ENCODE measurements at regions not wholly inside any gene's neighbourhood (a gene's known extent, or its start where the extent isn't known, plus 50 kb on each side); places are given as distances from the start of the nearest gene placed in this dataset.
"Not testable (repeated sequence)": the region's sequence is repeated elsewhere in the genome, so short reads cannot be mapped to it uniquely, and the experiment has no call there.

DNA sequence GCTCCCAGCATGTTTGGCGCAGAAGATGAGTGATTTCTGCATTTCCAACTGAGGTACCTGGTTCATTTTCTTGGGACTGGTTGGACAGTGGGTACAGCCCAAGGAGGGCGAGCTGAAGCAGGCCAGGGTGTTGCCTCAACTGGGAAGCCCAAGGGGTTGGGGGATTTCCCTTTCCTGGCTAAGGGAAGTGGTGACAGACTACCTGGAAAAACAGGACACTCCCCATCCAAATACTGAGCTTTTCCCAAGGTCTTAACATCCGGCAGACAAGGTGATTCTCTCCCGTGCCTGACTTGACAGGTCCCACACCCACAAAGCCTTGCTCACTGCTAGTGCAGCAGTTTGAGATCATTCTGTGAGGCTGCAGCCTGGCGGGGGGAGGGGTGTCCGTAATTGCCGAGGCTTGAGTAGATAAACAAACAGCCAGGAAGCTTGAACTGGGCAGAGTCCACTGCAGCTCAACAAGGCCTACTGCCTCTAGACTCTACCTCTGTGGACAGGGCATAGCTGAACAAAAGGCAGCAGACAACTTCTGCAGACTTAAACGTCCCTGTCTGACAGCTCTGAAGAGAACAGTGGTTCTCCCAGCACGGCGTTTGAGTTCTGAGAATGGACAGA, 307.7 kb upstream of the ARSJ start:
- DNase-seq (ENCODE audit: low read depth in 2 of 2) = no peak

DNA sequence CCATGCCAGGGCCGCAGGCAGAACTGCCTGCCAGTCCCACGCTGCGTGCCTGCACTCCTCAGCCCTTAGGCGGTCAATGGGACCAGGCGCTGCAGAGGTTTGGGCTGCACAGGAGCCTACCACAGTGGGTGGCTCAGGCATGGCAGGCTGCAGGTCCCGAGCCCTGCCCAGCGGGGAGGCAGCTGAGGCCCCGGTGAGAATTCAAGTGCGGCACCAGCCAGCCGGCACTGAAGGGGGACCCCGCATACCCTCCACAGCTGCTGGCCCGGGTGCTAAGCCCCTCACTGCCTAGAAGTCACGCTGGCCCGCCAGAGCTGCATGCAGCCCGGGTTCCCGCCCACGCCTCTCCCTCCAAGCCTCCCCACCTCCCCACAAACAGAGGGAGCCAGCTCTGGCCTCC, 302.5 kb upstream of the UGT8 start:
- DNase-seq (ENCODE audit: low read depth in 2 of 2) = no peak

DNA sequence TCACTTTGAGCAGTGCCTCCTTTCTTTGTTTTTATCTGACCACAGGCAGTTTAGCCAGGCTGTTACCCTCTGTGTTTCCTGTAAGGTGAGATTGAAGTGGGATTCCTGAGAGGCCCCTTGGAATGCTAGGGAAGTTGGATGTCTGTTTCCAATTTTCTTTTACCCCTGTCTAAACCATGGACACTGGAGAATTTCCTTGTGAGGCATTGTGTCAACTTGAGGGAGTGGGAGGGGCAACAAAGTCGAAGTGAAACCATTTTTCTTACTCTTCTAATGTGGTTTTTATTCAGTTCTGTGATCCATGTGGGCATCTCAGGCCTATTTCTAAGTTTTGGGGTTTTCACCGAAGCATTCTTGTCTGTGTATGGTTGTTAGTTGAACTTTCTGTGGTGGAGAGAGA, 296.1 kb upstream of the UGT8 start:
- DNase-seq (ENCODE audit: low read depth in 2 of 2) = no peak

GRCh38 chr4:114304046-114304445, 294.6 kb upstream of the UGT8 start:
- no peak for DNase-seq (ENCODE audit: low read depth in 2 of 2)

GRCh38 chr4:114304567-114304966, 294.0 kb upstream of the UGT8 start:
- DNase-seq (ENCODE audit: low read depth in 2 of 2) = no peak

GRCh38 chr4:114306946-114307345, 291.7 kb upstream of the UGT8 start:
- no peak for DNase-seq (ENCODE audit: low read depth in 2 of 2)

GRCh38 chr4:114310296-114310925, 288.2 kb upstream of the UGT8 start:
- no peak for DNase-seq (ENCODE audit: low read depth in 2 of 2)

DNA sequence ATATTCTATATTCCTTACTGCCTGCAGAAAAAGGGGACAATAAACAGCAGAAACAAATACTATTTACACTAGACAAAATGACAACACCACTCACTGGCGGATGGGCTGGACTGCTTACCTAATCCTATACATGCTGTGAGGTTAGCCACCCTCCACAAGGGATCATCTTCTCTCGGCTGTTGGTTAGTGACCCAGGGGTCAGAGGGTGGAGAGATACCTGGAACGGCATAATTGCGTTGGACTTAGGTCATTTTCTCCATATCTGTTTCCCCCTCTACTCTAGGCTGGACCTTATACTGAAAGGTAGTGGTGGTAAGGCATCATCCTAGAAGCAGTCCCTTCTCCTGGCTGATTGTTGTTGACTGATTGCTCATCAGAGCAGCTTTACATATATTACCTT, 286.8 kb upstream of the UGT8 start:
- no peak for DNase-seq (ENCODE audit: low read depth in 2 of 2)

- no peak for DNase-seq (ENCODE audit: low read depth in 2 of 2)
These were observed 286.3 kb upstream of the UGT8 start for GRCh38 chr4:114312338-114312737.

DNA sequence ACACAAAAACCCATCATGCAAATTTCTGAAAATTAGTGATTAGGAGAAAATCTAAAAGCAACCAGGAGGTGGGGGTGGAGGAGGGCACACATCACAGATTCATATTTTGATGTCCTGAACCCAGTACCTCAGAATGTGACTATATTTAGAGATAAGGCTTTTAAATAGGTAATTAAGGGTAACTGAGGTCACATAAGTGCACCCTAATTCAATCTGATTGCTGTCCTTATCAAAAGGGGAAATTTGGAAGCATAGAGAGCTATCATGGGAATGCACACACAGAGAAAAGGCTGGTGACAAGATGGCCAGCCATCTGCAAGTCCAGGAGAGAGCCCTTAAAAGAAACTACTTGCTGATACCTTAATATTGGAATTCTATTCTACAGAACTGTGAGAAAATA, 281.8 kb upstream of the UGT8 start:
- no peak for DNase-seq (ENCODE audit: low read depth in 2 of 2)

DNA sequence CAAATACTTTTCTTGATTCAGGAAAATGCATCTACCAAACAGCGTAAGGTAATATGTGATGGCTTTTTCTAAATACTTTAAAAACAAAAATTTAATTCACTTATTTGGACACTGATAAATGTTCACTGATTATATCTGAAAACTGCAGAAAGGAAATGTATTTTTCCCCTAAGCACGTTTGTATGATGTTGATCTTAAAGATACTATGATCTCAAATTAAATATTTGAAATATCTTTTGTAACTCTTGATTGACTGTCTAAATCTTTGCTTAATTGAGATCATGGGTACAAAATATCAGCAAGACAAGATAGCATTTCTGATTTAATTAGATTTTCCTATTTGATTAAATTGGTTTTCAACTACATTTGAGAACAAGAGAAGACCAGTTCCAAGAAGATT, 281.0 kb upstream of the UGT8 start:
- DNase-seq (ENCODE audit: low read depth in 2 of 2) = no peak

GRCh38 chr4:114318309-114318708, 280.3 kb upstream of the UGT8 start:
- no peak for DNase-seq (ENCODE audit: low read depth in 2 of 2)

DNA sequence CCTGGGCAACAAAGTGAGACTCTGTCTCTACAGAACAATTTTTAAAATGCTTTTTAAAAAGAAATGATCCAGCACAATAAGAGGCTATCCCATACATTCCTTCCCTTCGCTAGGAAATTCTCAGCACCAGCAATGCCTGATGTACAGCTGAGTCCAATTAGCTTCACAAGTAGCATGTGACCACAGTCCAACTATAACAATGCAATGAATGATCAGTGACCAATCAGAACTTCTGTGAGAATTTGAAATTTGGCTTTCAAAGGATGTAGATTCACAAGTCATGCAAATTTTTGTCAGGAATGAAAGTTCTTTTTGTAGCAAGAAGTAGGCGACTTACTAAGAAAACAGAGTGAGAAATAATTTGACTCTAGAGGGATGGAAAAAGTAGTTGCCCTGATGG, 278.5 kb upstream of the UGT8 start:
- DNase-seq (ENCODE audit: low read depth in 2 of 2) = no peak

DNA sequence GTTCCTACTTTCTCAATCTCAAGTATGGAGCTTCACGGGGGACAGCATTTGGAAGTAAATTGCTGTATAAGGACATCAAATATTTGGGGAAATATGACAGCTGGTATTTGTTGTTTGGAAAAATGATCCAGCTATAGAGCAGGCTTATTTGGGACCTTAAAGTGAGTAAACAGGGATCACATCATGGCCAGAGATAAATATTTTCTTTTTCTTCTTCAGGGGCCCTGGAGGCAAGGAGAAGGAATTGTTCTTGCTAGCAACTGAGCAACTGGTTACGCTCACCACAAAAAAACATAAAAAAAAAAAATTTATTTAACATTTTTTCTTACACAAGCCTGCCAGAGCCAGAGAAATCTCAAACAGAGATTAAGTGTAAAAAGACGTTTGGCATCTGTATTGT, 277.2 kb upstream of the UGT8 start:
- DNase-seq (ENCODE audit: low read depth in 2 of 2) = no peak

GRCh38 chr4:114323841-114324240, 274.8 kb upstream of the UGT8 start:
- no peak for DNase-seq (ENCODE audit: low read depth in 2 of 2)

- DNase-seq (ENCODE audit: low read depth in 2 of 2) = no peak
These were observed 272.2 kb upstream of the UGT8 start for GRCh38 chr4:114326358-114326757.

GRCh38 chr4:114332119-114332518, 266.5 kb upstream of the UGT8 start:
- no peak for DNase-seq (ENCODE audit: low read depth in 2 of 2)

GRCh38 chr4:114334363-114334762, 264.2 kb upstream of the UGT8 start:
- not testable (repeated sequence) for DNase-seq (ENCODE audit: low read depth in 2 of 2)

DNA sequence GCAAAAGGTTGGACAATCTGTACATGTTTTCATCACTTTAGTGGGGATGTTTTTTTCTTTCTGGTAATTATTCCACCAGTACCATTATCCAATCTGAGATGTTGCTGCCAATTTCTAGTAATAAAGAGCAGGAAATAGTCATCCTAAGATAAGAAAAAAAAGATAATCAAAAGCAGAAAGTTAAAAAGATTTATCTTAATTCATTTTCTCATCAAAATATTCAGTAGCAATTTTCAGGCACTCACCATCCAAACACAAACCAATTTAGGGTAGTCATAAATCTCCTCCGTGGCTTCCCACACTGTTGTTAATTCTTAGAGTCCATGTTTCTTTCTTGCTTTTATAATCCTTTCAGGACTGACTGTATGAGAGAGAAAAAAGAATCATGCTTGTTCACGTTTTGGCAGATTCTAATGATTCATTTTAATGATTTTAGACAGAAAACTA, 263.7 kb upstream of the UGT8 start:
- no peak for DNase-seq (ENCODE audit: low read depth in 2 of 2)

DNA sequence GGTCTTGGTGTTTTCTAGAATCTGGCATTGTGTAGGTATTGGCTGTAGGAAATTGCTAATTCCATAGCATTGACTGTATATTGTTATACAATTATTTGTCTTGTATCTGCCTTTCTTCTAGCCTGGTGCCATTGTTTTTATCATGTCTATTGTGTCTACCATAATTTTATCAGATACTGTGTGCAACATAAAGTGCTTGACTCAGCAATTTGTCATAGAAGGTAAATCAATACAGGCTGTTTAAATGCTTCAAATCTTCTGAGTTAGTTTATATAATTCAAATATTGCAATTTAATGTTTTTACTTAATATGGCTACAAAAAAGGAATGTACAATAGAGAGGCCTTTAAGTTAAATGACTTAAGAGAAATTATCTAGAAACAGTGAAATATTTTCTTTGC, 263.3 kb upstream of the UGT8 start:
- no peak for DNase-seq (ENCODE audit: low read depth in 2 of 2)

GRCh38 chr4:114343015-114343414, 255.6 kb upstream of the UGT8 start:
- DNase-seq (ENCODE audit: low read depth in 2 of 2) = no peak

- no peak for DNase-seq (ENCODE audit: low read depth in 2 of 2)
These were observed 248.9 kb upstream of the UGT8 start for GRCh38 chr4:114349543-114350175.

- DNase-seq (ENCODE audit: low read depth in 2 of 2) = no peak
These were observed 239.7 kb upstream of the UGT8 start for GRCh38 chr4:114358901-114359300.
